Gastrocnemius medialis (tissue), 4 donors: ENCODE measurements at regions not wholly inside any gene's neighbourhood (a gene's known extent, or its start where the extent isn't known, plus 50 kb on each side); places are given as distances from the start of the nearest gene placed in this dataset.

ENCODE experiments used
- POLR2A ChIP-seq, 2 donors: fragments of 450-650 bp; IDR thresholded peaks; one replicate each; pipeline ENCODE4 v1.6.1; 2017; ENCODE audit warnings: antibody characterized with exemption in 2 of 2, mild to moderate bottlenecking in 2 of 2, moderate library complexity in 2 of 2
- TF ChIP-seq, protein P1 (sequence below), 5 experiments: fragments of 450-650 bp in 3 of 5; fragments of 200-600 bp in 2 of 5; sonication (generic) in 2 of 5; IDR thresholded peaks in 4 of 5; conservative IDR thresholded peaks in 1 of 5; 1 replicate in 4 of 5; 2 replicates in 1 of 5; pipeline ENCODE4 v1.5.1; 2016 to 2019; ENCODE audit warnings: antibody characterized with exemption in 5 of 5, mild to moderate bottlenecking in 3 of 5, moderate library complexity in 3 of 5

DNA sequence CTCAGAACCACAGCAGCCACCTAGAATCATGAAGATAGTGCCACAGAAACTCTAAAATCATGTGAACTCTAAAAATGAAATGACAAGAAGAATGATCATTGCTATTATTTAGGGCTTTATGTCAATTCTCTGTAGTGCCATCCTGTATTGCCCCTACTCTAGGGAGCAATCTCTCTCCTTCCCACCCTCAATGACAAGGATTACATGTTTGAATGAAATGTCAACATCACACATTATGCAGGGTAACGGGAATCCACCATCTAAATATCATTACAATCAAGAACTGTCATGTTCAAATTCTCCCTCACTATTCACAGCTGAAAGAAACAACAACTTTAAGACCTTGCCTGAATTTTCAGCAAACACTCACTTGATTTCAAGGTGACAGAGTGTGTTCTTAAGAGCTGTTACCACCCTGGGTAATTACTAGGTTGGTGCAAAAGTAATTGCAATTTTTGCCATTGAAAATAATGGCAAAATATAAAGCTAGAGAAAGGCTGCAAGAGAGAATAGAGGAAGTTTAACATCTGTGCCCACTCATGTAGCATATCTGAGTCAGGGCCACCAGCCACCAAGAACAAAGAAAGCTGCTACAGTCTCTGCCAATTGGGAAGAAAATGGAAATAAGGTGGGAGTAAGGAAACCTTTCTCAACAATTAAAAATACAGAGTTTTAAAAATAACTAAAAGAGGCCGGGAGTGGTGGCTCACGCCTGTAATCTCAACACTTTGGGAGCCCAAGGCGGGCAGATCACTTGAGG, 112.8 kb upstream of the PSMD7 start:
- TF ChIP-seq POLR2A (IDR thresholded peaks at IDR 0.05): no peak
- TF ChIP-seq, protein P1, sequence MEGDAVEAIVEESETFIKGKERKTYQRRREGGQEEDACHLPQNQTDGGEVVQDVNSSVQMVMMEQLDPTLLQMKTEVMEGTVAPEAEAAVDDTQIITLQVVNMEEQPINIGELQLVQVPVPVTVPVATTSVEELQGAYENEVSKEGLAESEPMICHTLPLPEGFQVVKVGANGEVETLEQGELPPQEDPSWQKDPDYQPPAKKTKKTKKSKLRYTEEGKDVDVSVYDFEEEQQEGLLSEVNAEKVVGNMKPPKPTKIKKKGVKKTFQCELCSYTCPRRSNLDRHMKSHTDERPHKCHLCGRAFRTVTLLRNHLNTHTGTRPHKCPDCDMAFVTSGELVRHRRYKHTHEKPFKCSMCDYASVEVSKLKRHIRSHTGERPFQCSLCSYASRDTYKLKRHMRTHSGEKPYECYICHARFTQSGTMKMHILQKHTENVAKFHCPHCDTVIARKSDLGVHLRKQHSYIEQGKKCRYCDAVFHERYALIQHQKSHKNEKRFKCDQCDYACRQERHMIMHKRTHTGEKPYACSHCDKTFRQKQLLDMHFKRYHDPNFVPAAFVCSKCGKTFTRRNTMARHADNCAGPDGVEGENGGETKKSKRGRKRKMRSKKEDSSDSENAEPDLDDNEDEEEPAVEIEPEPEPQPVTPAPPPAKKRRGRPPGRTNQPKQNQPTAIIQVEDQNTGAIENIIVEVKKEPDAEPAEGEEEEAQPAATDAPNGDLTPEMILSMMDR (IDR thresholded peaks at IDR 0.05 in 4 of 5, conservative IDR thresholded peaks at IDR 0.05 in 1 of 5): no peak
